Astrocyte of the spinal cord (primary cell): ENCODE measurements at regions not wholly inside any gene's neighbourhood (a gene's known extent, or its start where the extent isn't known, plus 50 kb on each side); places are given as distances from the start of the nearest gene placed in this dataset.

ENCODE experiments used
- DNase-seq: peaks from one replicate; pipeline ENCODE4 v3.0.0; 2011; ENCODE audit warnings: low read depth, low spot score
- H3K4me3 ChIP-seq: 2 replicates; pipeline ENCODE4 v1.5.1; 2011; ENCODE audit warnings: low read depth, mild to moderate bottlenecking, low read length, moderate library complexity
- in situ Hi-C: cut with HindIII; loops from 2 replicates; pipeline ENCODE4 v1.10.0; 2017; ENCODE audit warnings: low sequenced_read_pairs
- TF ChIP-seq, protein P1 (sequence below): IDR thresholded peaks from 2 replicates; pipeline ENCODE4 v1.5.1; 2012; ENCODE audit warnings: low read depth, mild to moderate bottlenecking, low read length, inconsistent platforms

DNA sequence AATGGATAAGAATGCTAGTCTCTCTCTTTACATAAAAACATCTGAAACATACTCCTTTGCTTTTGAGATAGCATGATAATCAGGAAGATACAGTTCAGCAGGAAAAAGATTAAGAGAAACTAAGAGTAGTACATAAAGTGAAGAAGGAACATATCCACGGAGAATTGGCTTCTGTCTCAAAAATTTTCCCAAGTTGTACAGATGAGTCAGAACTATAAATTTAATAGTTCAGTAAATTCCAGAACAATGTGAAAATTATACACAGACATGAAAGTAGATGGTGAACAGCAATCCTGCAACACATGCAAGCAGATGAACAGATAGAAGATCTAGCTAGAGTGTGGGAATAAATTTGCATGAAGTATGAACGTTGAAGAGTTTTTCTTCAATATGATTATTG, 691.4 kb upstream of the RIOK2 start:
- in situ Hi-C loops = no loop called here
- DNase-seq = peak; percentile 3
- TF ChIP-seq, protein P1, sequence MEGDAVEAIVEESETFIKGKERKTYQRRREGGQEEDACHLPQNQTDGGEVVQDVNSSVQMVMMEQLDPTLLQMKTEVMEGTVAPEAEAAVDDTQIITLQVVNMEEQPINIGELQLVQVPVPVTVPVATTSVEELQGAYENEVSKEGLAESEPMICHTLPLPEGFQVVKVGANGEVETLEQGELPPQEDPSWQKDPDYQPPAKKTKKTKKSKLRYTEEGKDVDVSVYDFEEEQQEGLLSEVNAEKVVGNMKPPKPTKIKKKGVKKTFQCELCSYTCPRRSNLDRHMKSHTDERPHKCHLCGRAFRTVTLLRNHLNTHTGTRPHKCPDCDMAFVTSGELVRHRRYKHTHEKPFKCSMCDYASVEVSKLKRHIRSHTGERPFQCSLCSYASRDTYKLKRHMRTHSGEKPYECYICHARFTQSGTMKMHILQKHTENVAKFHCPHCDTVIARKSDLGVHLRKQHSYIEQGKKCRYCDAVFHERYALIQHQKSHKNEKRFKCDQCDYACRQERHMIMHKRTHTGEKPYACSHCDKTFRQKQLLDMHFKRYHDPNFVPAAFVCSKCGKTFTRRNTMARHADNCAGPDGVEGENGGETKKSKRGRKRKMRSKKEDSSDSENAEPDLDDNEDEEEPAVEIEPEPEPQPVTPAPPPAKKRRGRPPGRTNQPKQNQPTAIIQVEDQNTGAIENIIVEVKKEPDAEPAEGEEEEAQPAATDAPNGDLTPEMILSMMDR = no peak
- H3K4me3 ChIP-seq = no peak overlapping the region

DNA sequence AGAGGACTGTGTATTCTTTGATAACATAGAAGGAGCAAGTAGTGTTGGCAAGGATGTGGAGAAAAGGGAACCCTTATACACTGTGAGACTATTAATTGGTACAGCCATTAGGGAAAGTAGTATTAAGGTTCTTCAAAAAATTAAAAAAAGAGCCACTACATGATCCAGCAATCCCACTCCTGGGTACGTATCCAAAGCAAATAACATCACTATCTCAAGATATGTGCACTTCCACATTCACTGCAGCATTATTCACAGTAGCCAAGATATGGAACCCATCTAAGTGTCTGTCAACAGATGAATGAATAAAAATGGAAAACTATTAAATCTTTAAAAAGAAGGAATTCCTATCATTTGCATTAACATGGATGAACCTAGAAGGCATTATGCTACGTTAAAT, 693.2 kb upstream of the RIOK2 start:
- in situ Hi-C loops = no loop called here
- no peak for DNase-seq
- TF ChIP-seq, protein P1 = no peak
- H3K4me3 ChIP-seq = no peak overlapping the region

DNA sequence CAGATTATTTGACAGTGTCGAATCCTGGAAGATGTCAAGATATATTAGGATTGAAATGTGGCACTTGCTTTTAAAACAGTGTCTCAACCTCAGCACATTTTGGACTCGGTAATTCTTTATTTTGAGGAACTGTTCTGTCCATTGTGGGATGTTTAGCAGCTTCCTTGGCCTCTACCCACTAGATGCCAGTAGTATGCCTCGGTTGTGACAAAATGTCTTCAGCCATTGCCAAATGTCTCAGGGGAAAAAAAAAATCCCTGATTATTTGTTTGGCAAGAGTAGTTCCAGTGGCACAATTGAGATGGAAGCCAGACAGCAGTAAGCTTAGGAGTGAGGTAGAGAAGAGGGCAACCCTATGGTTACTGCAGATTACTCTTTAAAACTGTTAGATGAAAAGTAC, 694.5 kb upstream of the RIOK2 start:
- TF ChIP-seq, protein P1 = no peak
- in situ Hi-C loops = no loop called here
- H3K4me3 ChIP-seq = no peak overlapping the region
- DNase-seq = no peak

DNA sequence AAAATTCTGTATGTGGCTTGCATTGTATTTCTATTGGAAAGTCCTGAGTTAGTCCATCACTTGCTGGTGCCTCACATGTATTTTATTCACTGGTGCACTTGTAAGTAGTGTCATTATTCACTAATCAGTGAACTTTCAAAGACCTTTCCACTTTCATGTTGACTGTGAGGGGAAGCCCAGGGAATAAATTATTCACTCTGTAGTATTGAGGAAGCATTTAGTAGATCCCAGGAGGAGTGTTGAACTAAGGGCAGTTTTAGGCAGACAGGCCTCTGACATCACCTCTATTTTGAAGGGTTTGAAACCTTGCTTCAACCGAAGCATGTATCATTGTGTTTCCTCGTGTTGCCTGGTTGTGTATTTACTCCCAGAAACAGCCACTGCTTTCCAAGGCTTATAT, 705.4 kb upstream of the RIOK2 start:
- in situ Hi-C loops = no loop called here
- no peak overlapping the region for H3K4me3 ChIP-seq
- DNase-seq = no peak
- TF ChIP-seq, protein P1 = no peak

DNA sequence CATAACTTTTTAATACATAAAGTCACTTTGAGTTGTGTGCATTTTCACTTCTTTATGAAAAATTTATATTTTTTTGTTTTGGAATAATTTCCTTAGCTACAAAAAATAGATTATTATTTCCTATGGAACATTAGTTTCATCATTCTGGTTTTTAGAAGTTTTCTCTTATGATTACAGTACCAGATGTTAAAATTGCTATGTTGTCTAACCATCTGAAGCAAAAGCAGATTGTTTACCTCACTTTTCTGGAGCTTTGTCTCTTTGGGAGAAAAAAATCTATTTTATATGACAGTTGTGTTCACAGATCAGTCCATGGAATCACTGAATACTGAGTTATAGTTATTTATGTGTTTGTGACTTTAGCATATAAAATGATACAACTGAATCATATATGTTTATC, 708.9 kb upstream of the RIOK2 start:
- H3K4me3 ChIP-seq = no peak overlapping the region
- in situ Hi-C loops = no loop called here
- TF ChIP-seq, protein P1 = no peak
- no peak for DNase-seq

DNA sequence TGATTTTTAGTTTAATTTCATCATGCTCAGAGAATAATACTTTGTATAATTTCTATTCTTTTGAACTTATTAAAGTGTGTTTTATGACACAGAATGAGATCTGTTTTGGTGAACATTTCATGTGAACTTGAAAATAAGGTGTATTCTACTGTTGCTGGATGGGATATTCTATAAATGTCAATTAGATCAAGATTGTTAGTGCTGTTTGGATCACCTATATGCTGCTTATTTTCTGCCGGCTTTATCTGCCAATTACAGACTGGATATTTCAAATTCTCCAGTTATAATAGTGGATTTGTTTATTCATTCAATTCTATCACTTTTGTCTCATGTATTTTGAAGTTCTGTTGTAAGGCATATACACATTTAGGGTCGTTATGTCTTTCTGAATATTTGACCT, 720.7 kb upstream of the RIOK2 start:
- TF ChIP-seq, protein P1 = no peak

DNA sequence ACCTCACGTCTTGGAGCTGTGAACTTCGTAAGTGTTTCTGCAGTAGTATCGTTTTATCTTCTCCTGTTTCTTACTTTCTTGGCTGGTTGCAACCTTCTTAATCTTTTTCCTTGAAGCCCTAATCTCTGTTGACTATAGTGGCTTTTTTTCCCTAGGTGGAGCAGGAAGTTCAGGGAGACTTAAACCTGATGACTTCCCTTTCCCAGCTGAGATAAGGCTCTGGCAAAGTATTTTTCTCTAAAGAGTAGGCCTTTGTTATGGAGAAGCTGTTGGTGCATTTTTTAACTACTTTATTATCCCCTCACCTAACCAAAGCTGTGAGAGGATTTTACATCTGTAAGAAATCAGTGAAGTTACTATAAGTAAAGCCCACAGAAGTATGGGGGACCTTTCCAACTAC, 723.1 kb upstream of the RIOK2 start:
- TF ChIP-seq, protein P1 = no peak
- in situ Hi-C loops = no loop called here
- no peak for DNase-seq
- H3K4me3 ChIP-seq = no peak overlapping the region

More for the DNA sequence above, 720.7 kb upstream of the RIOK2 start:
- no peak overlapping the region for H3K4me3 ChIP-seq
- in situ Hi-C loops = no loop called here
- no peak for DNase-seq
